Mammary epithelial cell (primary cell): ENCODE measurements at regions not wholly inside any gene's neighbourhood (a gene's known extent, or its start where the extent isn't known, plus 50 kb on each side); places are given as distances from the start of the nearest gene placed in this dataset.

Source experiments
- CTCF ChIP-seq, 2 donors: IDR thresholded peaks in 1 of 2; conservative IDR thresholded peaks in 1 of 2; 2 replicates each; pipeline ENCODE4 v1.5.1; 2011 to 2012; ENCODE audit warnings: inconsistent platforms in 2 of 2, low read length in 2 of 2, mild to moderate bottlenecking in 2 of 2, control low read depth in 1 of 2, low read depth in 1 of 2; ENCODE audit not compliant: insufficient read depth in 1 of 2; ENCODE audit errors: extremely low read depth in 1 of 2
- EZH2 ChIP-seq: IDR thresholded peaks from 2 replicates; pipeline ENCODE4 v1.6.1; 2012; ENCODE audit warnings: low read length, inconsistent platforms, borderline replicate concordance

- TF ChIP-seq EZH2 (no peak), CTCF (conservative IDR thresholded peaks at IDR 0.05 in 1 of 2, IDR thresholded peaks at IDR 0.05 in 1 of 2; ENCODE audit: extremely low read depth in 1 of 2, insufficient read depth in 1 of 2, low read depth in 1 of 2, low read length in 2 of 2) (no peak)
These were observed 218.2 kb downstream of the BCHE start for GRCh38 chr3:165619069-165619468.
